ENCODE measurements at regions not wholly inside any gene's neighbourhood (a gene's known extent, or its start where the extent isn't known, plus 50 kb on each side); places are given as distances from the start of the nearest gene placed in this dataset.
A peak's percentile ranks its signal among the peaks of the same experiment; 100 is the strongest.

DNA sequence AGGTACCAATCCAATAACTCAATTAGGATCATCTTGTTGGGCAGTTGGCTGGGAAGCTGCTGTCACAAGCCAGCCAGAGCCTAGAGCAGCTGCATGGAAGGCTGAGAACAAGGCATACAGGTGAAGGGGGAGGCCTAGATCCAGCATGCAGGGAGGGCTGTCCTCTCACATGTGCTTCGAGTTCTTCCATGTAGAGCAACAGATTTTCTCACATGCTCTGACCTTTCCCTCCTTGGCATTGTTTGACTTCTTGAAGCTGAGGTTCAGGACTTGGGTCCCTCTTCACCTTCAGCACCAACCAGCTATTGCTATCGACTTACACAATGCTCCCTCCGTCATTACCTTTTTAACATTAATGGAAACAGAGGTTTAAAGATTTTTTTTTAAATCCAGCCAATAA is 257.7 kb downstream of the ATG4C start:
- ATAC-seq (no peak), DNase-seq (no peak)
- 75 to 87% (median 81%) methylated on average over 3 of the region's 3 CpGs for WGBS, 4 donors
- intact Hi-C loops (cut with DNase I), result no loop called here
- no peak overlapping the region for H3K4me3 ChIP-seq
- no peak overlapping the region for H3K27ac ChIP-seq
- no peaks in the 10 kb centered on the region for H3K4me1 ChIP-seq
- H3K27me3 ChIP-seq, result no peaks in the 10 kb centered on the region
- no peaks in the 10 kb centered on the region for H3K9me3 ChIP-seq
- TF ChIP-seq, protein P1, sequence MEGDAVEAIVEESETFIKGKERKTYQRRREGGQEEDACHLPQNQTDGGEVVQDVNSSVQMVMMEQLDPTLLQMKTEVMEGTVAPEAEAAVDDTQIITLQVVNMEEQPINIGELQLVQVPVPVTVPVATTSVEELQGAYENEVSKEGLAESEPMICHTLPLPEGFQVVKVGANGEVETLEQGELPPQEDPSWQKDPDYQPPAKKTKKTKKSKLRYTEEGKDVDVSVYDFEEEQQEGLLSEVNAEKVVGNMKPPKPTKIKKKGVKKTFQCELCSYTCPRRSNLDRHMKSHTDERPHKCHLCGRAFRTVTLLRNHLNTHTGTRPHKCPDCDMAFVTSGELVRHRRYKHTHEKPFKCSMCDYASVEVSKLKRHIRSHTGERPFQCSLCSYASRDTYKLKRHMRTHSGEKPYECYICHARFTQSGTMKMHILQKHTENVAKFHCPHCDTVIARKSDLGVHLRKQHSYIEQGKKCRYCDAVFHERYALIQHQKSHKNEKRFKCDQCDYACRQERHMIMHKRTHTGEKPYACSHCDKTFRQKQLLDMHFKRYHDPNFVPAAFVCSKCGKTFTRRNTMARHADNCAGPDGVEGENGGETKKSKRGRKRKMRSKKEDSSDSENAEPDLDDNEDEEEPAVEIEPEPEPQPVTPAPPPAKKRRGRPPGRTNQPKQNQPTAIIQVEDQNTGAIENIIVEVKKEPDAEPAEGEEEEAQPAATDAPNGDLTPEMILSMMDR (IDR thresholded peaks at IDR 0.05), result no peak
- TF ChIP-seq POLR2A (IDR thresholded peaks at IDR 0.05), result no peak
- H3K36me3 ChIP-seq, result no peaks in the 10 kb centered on the region

DNA sequence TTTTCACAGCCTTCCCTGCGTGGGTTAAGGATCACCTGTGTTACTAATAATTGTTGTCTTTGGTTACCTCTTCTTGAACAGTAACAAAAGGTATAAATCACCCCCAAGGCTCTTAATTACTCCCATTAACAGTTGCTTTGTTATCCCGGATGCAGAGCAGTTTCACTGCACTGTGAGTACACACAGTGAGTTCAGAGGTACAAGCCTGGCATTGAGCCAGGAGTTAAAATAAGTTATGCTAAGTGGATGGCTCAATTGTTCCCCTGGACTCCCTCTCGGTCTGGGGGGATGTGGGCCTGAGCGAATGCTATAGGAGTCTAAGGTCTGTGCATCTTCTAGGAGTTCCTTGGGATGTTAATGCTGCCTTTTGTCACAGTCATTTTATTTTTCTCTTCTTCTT is 258.3 kb downstream of the ATG4C start:
- Histone ChIP-seq H3K27ac (no peak overlapping the region), H3K4me3 (no peak overlapping the region), H3K4me1 (no peaks in the 10 kb centered on the region), H3K9me3 (no peaks in the 10 kb centered on the region), H3K27me3 (no peaks in the 10 kb centered on the region), H3K36me3 (no peaks in the 10 kb centered on the region)
- WGBS, 4 donors, result 27 to 36% (median 30%) methylated on average over 4 of the region's 4 CpGs
- intact Hi-C loops (cut with DNase I), result no loop called here
- TF ChIP-seq POLR2A (IDR thresholded peaks at IDR 0.05), result no peak
- TF ChIP-seq, protein P1 (IDR thresholded peaks at IDR 0.05), result no peak
- ATAC-seq (peak; percentile 47 to 91 (median 68)), DNase-seq (no peak)

DNA sequence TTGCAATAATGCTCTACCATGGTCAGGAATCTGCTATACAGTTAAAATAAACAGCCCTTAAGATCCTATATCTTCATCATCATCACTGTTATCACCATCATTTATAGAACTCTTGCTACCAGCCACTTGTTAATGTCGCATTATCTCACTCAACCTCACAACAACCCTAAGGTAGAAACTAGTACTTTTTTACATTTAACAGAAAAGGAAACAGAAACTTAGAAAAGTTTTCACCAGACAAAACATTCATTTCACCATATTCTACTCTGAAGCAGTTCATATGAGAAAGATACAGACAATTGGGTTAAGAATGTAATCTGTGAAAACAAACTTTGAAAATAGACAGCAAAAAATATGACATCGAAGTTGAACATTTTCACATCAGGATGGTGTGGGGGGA is 262.6 kb downstream of the ATG4C start:
- Histone ChIP-seq H3K9me3 (no peaks in the 10 kb centered on the region), H3K4me3 (no peak overlapping the region), H3K27me3 (no peaks in the 10 kb centered on the region), H3K36me3 (no peaks in the 10 kb centered on the region), H3K4me1 (no peaks in the 10 kb centered on the region), H3K27ac (no peak overlapping the region)
- ATAC-seq (no peak), DNase-seq (no peak)
- TF ChIP-seq POLR2A (IDR thresholded peaks at IDR 0.05), result no peak
- TF ChIP-seq, protein P1 (IDR thresholded peaks at IDR 0.05), result no peak
- intact Hi-C loops (cut with DNase I), result no loop called here
- WGBS, 4 donors, result 81 to 92% (median 86%) methylated on average over 2 of the region's 2 CpGs

DNA sequence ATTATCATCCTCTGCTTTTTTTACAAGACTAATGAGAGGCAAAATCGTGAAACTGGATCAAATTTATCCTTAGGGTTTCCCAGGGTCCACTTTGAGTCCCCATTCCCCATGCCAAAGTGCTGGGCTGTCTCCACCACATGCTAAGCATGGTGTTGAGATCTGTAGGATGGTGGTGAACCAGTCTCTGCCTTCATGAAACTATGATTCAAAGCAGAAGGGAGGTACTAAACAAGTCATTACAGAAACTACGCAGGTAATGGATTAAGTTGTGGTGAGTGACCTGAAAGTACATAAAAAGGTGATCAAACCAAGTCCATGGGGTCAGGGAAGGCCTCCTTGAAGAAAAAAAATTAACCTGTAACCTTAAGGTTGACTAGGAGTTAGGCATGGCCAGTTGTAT is 265.2 kb downstream of the ATG4C start:
- intact Hi-C loops (cut with DNase I), result no loop called here
- Histone ChIP-seq H3K36me3 (no peaks in the 10 kb centered on the region), H3K4me1 (no peaks in the 10 kb centered on the region), H3K9me3 (no peaks in the 10 kb centered on the region), H3K27me3 (no peaks in the 10 kb centered on the region), H3K27ac (no peak overlapping the region), H3K4me3 (no peak overlapping the region)
- WGBS, 4 donors, result 52 to 64% (median 60%) methylated on average over 2 of the region's 2 CpGs
- no peak for DNase-seq
- TF ChIP-seq POLR2A (IDR thresholded peaks at IDR 0.05), result no peak
- TF ChIP-seq, protein P1 (IDR thresholded peaks at IDR 0.05), result no peak
- ATAC-seq, result no peak
